ENCODE measurements at regions not wholly inside any gene's neighbourhood (a gene's known extent, or its start where the extent isn't known, plus 50 kb on each side); places are given as distances from the start of the nearest gene placed in this dataset.

- TF ChIP-seq CTCF (IDR thresholded peaks at IDR 0.05) (no peak), POLR2A (IDR thresholded peaks at IDR 0.05) (no peak)
These were observed 234.0 kb upstream of the PPP2R3A start for GRCh38 chr3:135731546-135731945.
